Muscle of leg (tissue), 3 donors: ENCODE measurements at regions not wholly inside any gene's neighbourhood (a gene's known extent, or its start where the extent isn't known, plus 50 kb on each side); places are given as distances from the start of the nearest gene placed in this dataset.

Source experiments
- DNase-seq: peaks from one replicate; pipeline ENCODE4 v3.0.0; 2013
- H3K27ac ChIP-seq: one replicate; pipeline ENCODE4 v1.5.1; 2013; ENCODE audit warnings: mild to moderate bottlenecking, low read length, control low read depth
- H3K27me3 ChIP-seq: one replicate; pipeline ENCODE4 v1.6.1; 2013; ENCODE audit warnings: low read length; ENCODE audit not compliant: control insufficient read depth, insufficient read depth
- H3K36me3 ChIP-seq: one replicate; pipeline ENCODE4 v1.6.1; 2013; ENCODE audit warnings: low read length; ENCODE audit not compliant: control insufficient read depth, insufficient read depth
- H3K4me1 ChIP-seq: one replicate; pipeline ENCODE4 v1.6.1; 2013; ENCODE audit warnings: low read length; ENCODE audit not compliant: control insufficient read depth, insufficient read depth
- H3K4me3 ChIP-seq: one replicate; pipeline ENCODE4 v1.5.1; 2013; ENCODE audit warnings: low read length, control low read depth
- H3K9me3 ChIP-seq: replicated peaks from 2 replicates; pipeline ENCODE4 v1.6.1; 2013; ENCODE audit warnings: low read depth, low read length; ENCODE audit not compliant: control insufficient read depth
- WGBS: methylation state at CpG from one replicate; pipeline ENCODE4 v1.1.5; 2013; ENCODE audit warnings: missing lambda C conversion rate; ENCODE audit not compliant: insufficient coverage; 5-methylcytosine and 5-hydroxymethylcytosine counted together

DNA sequence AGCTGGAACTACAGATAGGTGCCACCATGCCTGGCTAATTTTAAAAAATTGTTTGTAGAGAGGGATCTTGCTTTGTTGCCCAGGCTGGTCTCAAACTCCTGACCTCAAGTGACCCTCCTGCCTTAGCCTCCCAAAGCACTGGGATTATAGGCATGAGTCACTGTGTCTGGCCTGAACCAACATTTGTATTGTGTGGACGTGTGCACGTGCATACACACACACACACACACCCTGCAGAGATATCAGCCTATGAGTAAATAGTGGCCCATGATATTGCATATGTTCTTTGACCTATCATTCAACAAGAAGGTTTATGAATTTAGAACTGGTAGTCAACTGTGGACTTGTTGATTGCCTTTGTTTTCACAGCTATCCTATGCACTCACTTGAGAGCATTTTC lies 161.6 kb downstream of the BAMBI start:
- no peak for DNase-seq
- H3K27me3 ChIP-seq, result no peaks in the 10 kb centered on the region
- no peak overlapping the region for H3K4me3 ChIP-seq
- H3K4me1 ChIP-seq, result peaks cover 3% of the 10 kb centered on the region
- no CpG with 5 or more reads among the region's 2 CpGs for WGBS
- H3K36me3 ChIP-seq, result no peaks in the 10 kb centered on the region
- no peak overlapping the region for H3K27ac ChIP-seq
- H3K9me3 ChIP-seq, result no peaks in the 10 kb centered on the region

DNA sequence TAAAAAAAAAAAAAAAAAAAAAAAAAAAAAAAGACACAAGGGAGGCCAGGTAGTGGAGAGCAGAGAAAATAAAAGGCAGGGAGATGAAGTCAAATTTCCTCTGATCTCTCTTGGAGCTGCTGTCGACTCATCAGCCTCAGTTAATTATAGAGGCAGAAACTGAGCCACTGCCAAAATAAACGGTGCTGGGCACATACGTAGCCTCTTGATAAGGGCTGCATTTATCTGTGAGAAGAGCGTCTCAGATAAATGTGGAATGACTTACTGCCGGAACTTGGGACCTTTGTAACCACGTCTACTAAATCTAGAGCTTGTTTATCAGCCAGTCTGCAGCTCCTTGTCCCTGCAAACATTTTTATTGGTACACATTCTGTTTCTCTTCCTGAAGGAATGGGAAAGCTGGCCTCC lies 162.3 kb downstream of the BAMBI start:
- peaks cover under 1% of the 10 kb centered on the region for H3K9me3 ChIP-seq
- no peaks in the 10 kb centered on the region for H3K27me3 ChIP-seq
- no peak overlapping the region for H3K27ac ChIP-seq
- no peak overlapping the region for H3K4me3 ChIP-seq
- 33% methylated on average over 2 of the region's 6 CpGs for WGBS
- H3K36me3 ChIP-seq, result no peaks in the 10 kb centered on the region
- peak; percentile 20 for DNase-seq
- H3K4me1 ChIP-seq, result peaks cover 3% of the 10 kb centered on the region

DNA sequence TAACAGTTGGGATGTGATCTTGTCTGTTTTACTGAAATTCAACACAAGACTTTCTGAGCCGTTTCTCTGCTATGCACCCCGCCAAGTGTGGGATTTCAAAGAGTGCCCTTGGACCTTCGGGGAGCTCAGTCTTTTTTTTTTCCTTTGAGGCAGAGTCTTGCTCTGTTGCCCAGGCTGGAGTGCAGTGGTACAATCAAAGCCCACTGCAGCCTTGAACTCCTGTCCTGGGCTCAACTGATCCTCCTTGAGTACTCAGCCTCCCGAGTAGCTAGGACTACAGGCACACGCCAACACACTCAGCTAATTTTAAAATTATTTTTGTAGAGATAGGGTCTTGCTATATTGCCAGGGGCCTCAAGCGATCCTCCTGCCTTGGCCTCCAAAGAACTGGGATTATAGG lies 162.9 kb downstream of the BAMBI start:
- H3K36me3 ChIP-seq, result no peaks in the 10 kb centered on the region
- no peak for DNase-seq
- H3K27me3 ChIP-seq, result no peaks in the 10 kb centered on the region
- peaks cover 3% of the 10 kb centered on the region for H3K4me1 ChIP-seq
- WGBS, result 75% methylated on average over 1 of the region's 6 CpGs
- no peak overlapping the region for H3K4me3 ChIP-seq
- H3K9me3 ChIP-seq, result peaks cover 6% of the 10 kb centered on the region
- no peak overlapping the region for H3K27ac ChIP-seq

DNA sequence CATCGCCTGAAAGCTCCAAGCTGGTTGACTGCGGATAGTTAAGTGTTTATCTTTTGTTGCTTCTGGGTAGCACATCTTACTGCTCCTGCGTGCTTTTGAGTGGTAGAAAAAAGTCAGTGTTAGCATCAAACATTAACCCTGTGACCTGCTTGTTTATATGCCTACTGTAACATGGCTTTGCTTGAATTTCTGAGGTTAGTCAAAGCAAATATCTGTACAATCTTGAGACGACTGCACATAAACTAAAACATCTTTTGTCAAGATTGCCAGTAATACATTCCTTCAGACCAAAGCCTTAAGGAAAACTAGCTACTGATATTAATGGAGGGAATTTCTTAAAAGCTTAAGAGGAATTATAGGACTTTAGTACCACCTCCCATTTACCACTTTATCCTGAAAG lies 163.7 kb downstream of the BAMBI start:
- H3K4me3 ChIP-seq, result no peak overlapping the region
- WGBS, result no CpG with 5 or more reads among the region's 4 CpGs
- H3K4me1 ChIP-seq, result peaks cover 3% of the 10 kb centered on the region
- DNase-seq, result no peak
- peaks cover 7% of the 10 kb centered on the region for H3K9me3 ChIP-seq
- no peaks in the 10 kb centered on the region for H3K36me3 ChIP-seq
- no peaks in the 10 kb centered on the region for H3K27me3 ChIP-seq
- peak overlapping the region; percentile 15 for H3K27ac ChIP-seq

DNA sequence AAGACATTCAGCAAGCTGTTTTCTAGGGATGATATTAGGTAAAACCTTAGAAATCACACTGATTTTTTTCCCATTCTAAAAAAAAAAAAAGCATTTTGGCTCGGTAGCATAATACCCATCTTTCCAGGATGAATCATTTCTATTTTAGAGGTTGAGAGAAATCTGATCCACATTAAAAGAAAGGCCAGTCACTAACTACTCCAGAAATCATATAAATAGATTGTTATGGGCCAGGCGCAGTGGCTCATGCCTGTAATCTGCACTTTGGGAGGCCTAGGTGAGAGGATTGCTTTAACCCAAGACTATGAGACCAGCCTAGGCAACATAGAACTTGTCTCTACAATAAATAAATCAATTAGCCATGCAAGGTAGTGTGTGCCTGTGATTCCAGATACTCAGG lies 164.3 kb downstream of the BAMBI start:
- no peak overlapping the region for H3K4me3 ChIP-seq
- peak; percentile 67 for DNase-seq

DNA sequence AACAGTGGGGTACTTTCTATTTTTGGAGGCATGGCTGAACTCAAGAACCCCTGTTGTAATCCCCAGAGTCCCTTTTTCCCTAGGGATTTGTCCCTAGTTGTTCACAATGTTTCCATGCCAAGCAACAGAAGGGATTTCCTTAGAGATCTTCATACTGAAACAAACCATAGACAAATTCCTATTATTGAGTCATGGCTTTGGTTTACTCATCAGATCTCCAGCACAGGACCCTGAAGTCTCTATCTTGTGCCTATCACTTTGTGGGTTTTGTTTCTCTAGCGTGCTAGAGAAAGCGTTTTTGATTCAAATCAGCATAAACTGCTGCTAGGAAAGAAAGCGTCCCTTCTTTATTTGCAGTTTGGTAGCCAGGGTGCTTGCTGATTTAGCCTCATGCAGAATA lies 165.0 kb downstream of the BAMBI start:
- no peaks in the 10 kb centered on the region for H3K27me3 ChIP-seq
- WGBS, result no CpG with 5 or more reads among the region's 3 CpGs
- H3K4me1 ChIP-seq, result peaks cover 3% of the 10 kb centered on the region
- H3K9me3 ChIP-seq, result peaks cover 7% of the 10 kb centered on the region
- no peak overlapping the region for H3K4me3 ChIP-seq
- no peak overlapping the region for H3K27ac ChIP-seq
- H3K36me3 ChIP-seq, result no peaks in the 10 kb centered on the region
- no peak for DNase-seq

More for the DNA sequence above, 164.3 kb downstream of the BAMBI start:
- Histone ChIP-seq H3K27me3 (no peaks in the 10 kb centered on the region), H3K36me3 (no peaks in the 10 kb centered on the region), H3K27ac (peak overlapping the region; percentile 50), H3K9me3 (peaks cover 7% of the 10 kb centered on the region), H3K4me1 (peaks cover 3% of the 10 kb centered on the region)
- WGBS, result no CpG with 5 or more reads among the region's 2 CpGs

DNA sequence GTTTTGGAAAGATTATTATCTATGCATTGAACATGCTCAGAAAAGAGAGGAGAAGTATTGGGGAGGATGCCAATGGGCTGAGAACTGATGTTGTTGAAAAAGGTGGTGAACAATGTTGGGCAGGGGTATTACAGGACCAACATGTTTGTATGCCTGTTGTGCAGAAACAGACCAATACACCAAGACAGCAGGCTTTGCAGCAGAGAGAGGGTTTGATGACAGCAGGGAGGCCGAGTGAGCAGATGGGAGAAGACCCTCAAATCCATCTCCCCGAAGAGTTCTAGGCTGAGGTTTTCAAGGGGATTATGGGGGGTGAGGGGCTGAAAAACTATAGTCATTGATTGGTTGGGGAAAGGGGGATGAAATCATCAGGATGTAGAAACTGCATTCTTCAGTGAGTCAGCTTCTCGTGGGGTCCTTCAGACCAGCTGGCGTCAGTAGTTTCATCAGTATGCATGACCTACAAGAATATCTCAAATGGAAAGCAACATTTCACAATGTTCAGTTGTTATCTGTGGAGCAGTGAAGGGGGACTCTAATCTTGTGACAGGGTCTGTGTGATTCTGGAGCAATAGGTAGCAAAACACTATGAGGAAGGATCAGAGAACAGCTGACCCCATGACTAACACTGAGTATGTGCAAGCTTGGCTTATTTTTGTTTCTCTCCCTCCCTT lies 167.8 kb downstream of the BAMBI start:
- H3K36me3 ChIP-seq, result no peaks in the 10 kb centered on the region
- peaks cover 7% of the 10 kb centered on the region for H3K9me3 ChIP-seq
- H3K4me3 ChIP-seq, result no peak overlapping the region
- no peaks in the 10 kb centered on the region for H3K27me3 ChIP-seq
- peaks cover 3% of the 10 kb centered on the region for H3K4me1 ChIP-seq
- 100% methylated on average over 1 of the region's 4 CpGs for WGBS
- no peak for DNase-seq
- H3K27ac ChIP-seq, result no peak overlapping the region

DNA sequence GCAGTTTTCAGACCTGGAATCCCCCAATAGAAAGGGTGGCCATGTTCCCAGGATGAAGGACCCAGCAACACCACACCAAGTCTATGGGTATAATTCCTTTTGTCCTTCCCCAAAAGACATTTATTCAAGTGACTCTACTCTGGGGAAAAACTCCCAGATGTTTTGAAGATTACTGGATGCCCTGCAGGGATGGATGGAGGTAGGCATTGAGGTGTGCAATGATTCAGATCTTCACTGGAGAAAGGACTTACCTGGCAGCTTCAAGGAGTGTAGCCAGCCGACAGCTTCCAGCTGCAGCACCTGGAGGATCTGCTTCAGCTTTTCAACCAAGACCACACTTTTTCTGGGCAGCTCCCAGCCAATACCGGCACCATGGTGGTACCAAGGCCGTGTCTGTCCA lies 172.0 kb downstream of the BAMBI start:
- DNase-seq, result no peak
- H3K9me3 ChIP-seq, result peaks cover 7% of the 10 kb centered on the region
- H3K27ac ChIP-seq, result no peak overlapping the region
- no peaks in the 10 kb centered on the region for H3K36me3 ChIP-seq
- H3K27me3 ChIP-seq, result peaks cover 2% of the 10 kb centered on the region
- H3K4me3 ChIP-seq, result no peak overlapping the region
- 91% methylated on average over 3 of the region's 3 CpGs for WGBS
- H3K4me1 ChIP-seq, result peaks cover 6% of the 10 kb centered on the region

DNA sequence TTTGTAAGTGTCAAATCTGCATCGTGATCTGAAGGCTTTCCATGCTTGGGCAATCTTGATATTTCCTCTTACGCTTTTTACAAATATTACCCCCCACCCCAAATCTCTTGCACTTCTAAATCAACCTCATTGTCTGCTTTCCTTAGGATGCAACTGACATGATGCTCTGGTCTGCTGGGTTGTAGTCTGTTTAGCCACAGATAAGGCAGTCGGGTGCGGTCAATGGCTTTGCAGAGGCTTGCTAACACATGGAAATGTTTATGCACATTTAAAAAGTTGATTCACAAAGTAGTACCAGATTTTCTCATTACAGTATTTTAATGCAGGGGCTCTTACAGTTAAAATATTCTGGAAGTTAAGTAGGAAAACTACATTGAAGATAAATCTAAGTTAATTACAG lies 172.5 kb downstream of the BAMBI start:
- H3K27ac ChIP-seq, result no peak overlapping the region
- peaks cover 6% of the 10 kb centered on the region for H3K4me1 ChIP-seq
- peaks cover 2% of the 10 kb centered on the region for H3K27me3 ChIP-seq
- peak; percentile 17 for DNase-seq
- H3K4me3 ChIP-seq, result no peak overlapping the region
- WGBS, result 90% methylated on average over 2 of the region's 4 CpGs
- no peaks in the 10 kb centered on the region for H3K36me3 ChIP-seq
- H3K9me3 ChIP-seq, result peaks cover 4% of the 10 kb centered on the region

DNA sequence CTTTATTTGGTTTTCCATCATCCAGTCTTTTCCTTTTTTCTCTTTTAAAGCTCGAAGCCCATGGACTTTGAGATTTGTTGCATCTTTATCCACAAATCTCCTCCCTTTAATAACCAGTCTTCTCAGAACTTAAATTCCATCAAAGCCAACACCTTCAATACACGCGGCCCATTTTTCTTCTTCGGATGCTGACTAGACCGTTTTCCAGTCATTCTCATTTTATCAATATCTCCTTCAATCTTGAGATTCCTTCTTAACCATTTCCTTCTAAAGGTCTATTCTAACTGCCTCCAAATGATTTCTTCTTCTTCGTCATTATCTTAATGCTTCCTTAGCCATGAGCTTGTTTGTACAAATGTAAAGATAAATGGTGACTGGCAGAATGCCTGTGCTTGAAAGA lies 173.5 kb downstream of the BAMBI start:
- Histone ChIP-seq H3K4me1 (peaks cover 6% of the 10 kb centered on the region), H3K27ac (no peak overlapping the region), H3K27me3 (peaks cover 2% of the 10 kb centered on the region), H3K9me3 (no peaks in the 10 kb centered on the region), H3K4me3 (no peak overlapping the region), H3K36me3 (no peaks in the 10 kb centered on the region)
- no peak for DNase-seq
- 97% methylated on average over 5 of the region's 6 CpGs for WGBS

DNA sequence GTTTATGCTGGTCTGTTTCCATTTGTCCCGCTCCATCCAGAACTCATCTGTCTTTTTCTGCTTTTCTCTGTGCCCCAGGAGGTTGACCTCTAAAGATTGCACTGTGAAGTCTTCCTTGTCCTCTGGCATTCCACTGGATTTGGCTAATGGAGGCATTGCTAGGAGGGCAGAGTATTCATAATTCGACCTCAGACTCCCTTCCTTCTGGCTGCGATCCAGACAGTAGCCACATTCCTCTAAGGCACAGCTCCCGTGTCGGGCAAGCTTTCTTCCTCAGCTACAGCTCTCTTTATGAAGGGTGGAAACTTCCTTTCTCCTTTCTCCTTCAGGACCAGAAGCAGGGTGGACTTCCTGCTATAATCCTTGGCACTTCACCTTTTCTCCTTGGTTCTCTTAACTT lies 175.9 kb downstream of the BAMBI start:
- no peak overlapping the region for H3K4me3 ChIP-seq
- no peak for DNase-seq
- peaks cover 6% of the 10 kb centered on the region for H3K4me1 ChIP-seq
- no peaks in the 10 kb centered on the region for H3K36me3 ChIP-seq
- no peak overlapping the region for H3K27ac ChIP-seq
- peaks cover 2% of the 10 kb centered on the region for H3K27me3 ChIP-seq
- no peaks in the 10 kb centered on the region for H3K9me3 ChIP-seq
- WGBS, result 8% methylated on average over 2 of the region's 5 CpGs
